SK-N-MC (cell line): ENCODE measurements at regions not wholly inside any gene's neighbourhood (a gene's known extent, or its start where the extent isn't known, plus 50 kb on each side); places are given as distances from the start of the nearest gene placed in this dataset.

Experiments used
- EZH2 ChIP-seq: fragments of 200-600 bp; sonication (generic); IDR thresholded peaks from one replicate; pipeline ENCODE4 v1.6.1; 2017; ENCODE audit warnings: antibody characterized with exemption
- POLR2AphosphoS5 ChIP-seq: IDR thresholded peaks from 2 replicates; pipeline ENCODE4 v1.6.1; 2012; ENCODE audit warnings: mild to moderate bottlenecking, low read depth, low read length, borderline replicate concordance

DNA sequence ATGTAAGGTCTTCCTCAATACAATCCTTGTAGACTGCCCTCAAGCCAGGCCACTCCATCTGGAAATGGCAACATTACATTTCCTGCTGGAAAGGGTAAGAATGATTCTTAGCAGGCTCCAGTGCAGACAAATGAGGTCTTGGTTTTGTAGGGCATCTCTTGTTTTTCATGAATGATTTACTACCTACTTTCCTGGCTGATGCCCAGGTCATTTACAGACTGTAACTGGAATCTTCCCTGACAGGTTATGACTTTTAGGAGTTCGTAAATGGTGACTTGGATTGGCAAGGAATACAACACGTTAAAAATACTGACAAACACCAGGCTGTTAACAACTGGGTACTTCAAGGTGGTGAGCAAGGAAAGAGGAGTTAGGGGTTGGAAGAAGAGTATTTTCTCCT, 510.5 kb upstream of the TNC start:
- no peak for TF ChIP-seq POLR2AphosphoS5
- TF ChIP-seq EZH2, result no peak
